Liver (tissue), 8 donors: ENCODE measurements at regions not wholly inside any gene's neighbourhood (a gene's known extent, or its start where the extent isn't known, plus 50 kb on each side); places are given as distances from the start of the nearest gene placed in this dataset.

ENCODE experiments used
- DNase-seq: peaks from one replicate; pipeline ENCODE4 v3.0.0-alpha.2; 2017; ENCODE audit warnings: low spot score
- H3K27ac ChIP-seq, 2 donors: one replicate each; pipeline ENCODE4 v1.7.0; 2013; ENCODE audit warnings: inconsistent platforms in 2 of 2, low read length in 2 of 2, control low read depth in 1 of 2, low read depth in 1 of 2, mild to moderate bottlenecking in 1 of 2
- H3K27me3 ChIP-seq, 4 donors: one replicate each; pipeline versions ENCODE4 v1.6.1 to v1.7.0; 2013; ENCODE audit warnings: low read length in 3 of 4, inconsistent platforms in 1 of 4, mild to moderate bottlenecking in 1 of 4, moderate library complexity in 1 of 4; ENCODE audit not compliant: control insufficient read depth in 4 of 4, insufficient read depth in 4 of 4
- H3K36me3 ChIP-seq, 4 donors: one replicate each; pipeline versions ENCODE4 v1.6.1 to v1.7.0; 2013; ENCODE audit warnings: low read length in 3 of 4, mild to moderate bottlenecking in 3 of 4, low read depth in 1 of 4, moderate library complexity in 1 of 4; ENCODE audit not compliant: control insufficient read depth in 4 of 4, insufficient read depth in 3 of 4
- H3K4me1 ChIP-seq, 4 donors: one replicate each; pipeline versions ENCODE4 v1.6.1 to v1.7.0; 2013; ENCODE audit warnings: low read length in 3 of 4, mild to moderate bottlenecking in 3 of 4, moderate library complexity in 1 of 4; ENCODE audit not compliant: control insufficient read depth in 4 of 4, insufficient read depth in 4 of 4
- H3K4me3 ChIP-seq, 3 donors: one replicate each; pipeline versions ENCODE4 v1.6.1 to v1.7.0; 2013; ENCODE audit warnings: low read length in 3 of 3, control low read depth in 1 of 3, low read depth in 1 of 3, mild to moderate bottlenecking in 1 of 3
- H3K9ac ChIP-seq, 2 donors: one replicate each; pipeline ENCODE4 v1.7.0; 2013; ENCODE audit warnings: low read length in 2 of 2, mild to moderate bottlenecking in 2 of 2, moderate library complexity in 2 of 2, control low read depth in 1 of 2, low read depth in 1 of 2
- H3K9me3 ChIP-seq, 4 donors: one replicate each; pipeline versions ENCODE4 v1.6.1 to v1.7.0; 2013; ENCODE audit warnings: low read length in 3 of 4; ENCODE audit not compliant: control insufficient read depth in 4 of 4
- ATF3 ChIP-seq: IDR thresholded peaks from 2 replicates; pipeline ENCODE4 v1.6.1; 2016; ENCODE audit warnings: antibody characterized with exemption
- CTCF ChIP-seq: fragments of 150-350 bp; IDR thresholded peaks from 2 replicates; pipeline ENCODE4 v1.5.1; 2017; ENCODE audit warnings: improper control_type of control experiment, low read depth, low read length; ENCODE audit not compliant: missing input control
- EGR1 ChIP-seq, 2 donors: IDR thresholded peaks; 2 replicates each; pipeline ENCODE4 v1.6.1; 2016 to 2018; ENCODE audit warnings: antibody characterized with exemption in 2 of 2, low read depth in 2 of 2
- FOXA1 ChIP-seq: IDR thresholded peaks from 2 replicates; pipeline ENCODE4 v1.6.1; 2016; ENCODE audit warnings: antibody characterized with exemption
- FOXA2 ChIP-seq: IDR thresholded peaks from 2 replicates; pipeline ENCODE4 v1.6.1; 2016; ENCODE audit warnings: antibody characterized with exemption
- GABPA ChIP-seq, 2 donors: IDR thresholded peaks in 1 of 2; conservative IDR thresholded peaks in 1 of 2; 2 replicates each; pipeline ENCODE4 v1.6.1; 2016; ENCODE audit warnings: antibody characterized with exemption in 2 of 2, mild to moderate bottlenecking in 1 of 2, moderate library complexity in 1 of 2
- HNF4A ChIP-seq, 2 donors: conservative IDR thresholded peaks; 2 replicates each; pipeline ENCODE4 v1.6.1; 2016; ENCODE audit warnings: antibody characterized with exemption in 2 of 2, mild to moderate bottlenecking in 2 of 2
- HNF4G ChIP-seq: IDR thresholded peaks from 2 replicates; pipeline ENCODE4 v1.6.1; 2016; ENCODE audit warnings: antibody characterized with exemption
- JUND ChIP-seq, 2 donors: IDR thresholded peaks; 2 replicates each; pipeline ENCODE4 v1.6.1; 2016; ENCODE audit warnings: antibody characterized with exemption in 2 of 2
- MAX ChIP-seq: IDR thresholded peaks from 2 replicates; pipeline ENCODE4 v1.6.1; 2016; ENCODE audit warnings: antibody characterized with exemption
- NR2F2 ChIP-seq: IDR thresholded peaks from 2 replicates; pipeline ENCODE4 v1.6.1; 2016; ENCODE audit warnings: antibody characterized with exemption
- RAD21 ChIP-seq, 2 donors: IDR thresholded peaks; 2 replicates each; pipeline ENCODE4 v1.6.1; 2016; ENCODE audit warnings: antibody characterized with exemption in 2 of 2, mild to moderate bottlenecking in 2 of 2
- REST ChIP-seq: IDR thresholded peaks from 2 replicates; pipeline ENCODE4 v1.6.1; 2016; ENCODE audit warnings: antibody characterized with exemption, mild to moderate bottlenecking
- RXRA ChIP-seq, 2 donors: IDR thresholded peaks; 2 replicates each; pipeline ENCODE4 v1.6.1; 2017 to 2018; ENCODE audit warnings: antibody characterized with exemption in 2 of 2, mild to moderate bottlenecking in 1 of 2
- TAF1 ChIP-seq: conservative IDR thresholded peaks from 2 replicates; pipeline ENCODE4 v1.6.1; 2016; ENCODE audit warnings: antibody characterized with exemption, mild to moderate bottlenecking
- YY1 ChIP-seq: IDR thresholded peaks from 2 replicates; pipeline ENCODE4 v1.6.1; 2016; ENCODE audit warnings: antibody characterized with exemption, mild to moderate bottlenecking
- WGBS: extraction: QIAGEN DNeasy Blood & Tissue Kit; methylation state at CpG from one replicate; pipeline ENCODE4 v1.1.7; 2013; 5-methylcytosine and 5-hydroxymethylcytosine counted together
- donor health status: healthy.
- donor health status: healthy.
- donor health status: healthy.
- donor health status: healthy.
- donor health status: healthy.

GRCh38 chr1:221430152-221430960 is 311.5 kb downstream of the DUSP10 start (continued):
- TF ChIP-seq RXRA (IDR thresholded peaks at IDR 0.05) (no peak), TAF1 (no peak), MAX (no peak), GABPA (IDR thresholded peaks at IDR 0.05 in 1 of 2, conservative IDR thresholded peaks at IDR 0.05 in 1 of 2) (no peak), RAD21 (IDR thresholded peaks at IDR 0.05) (no peak), HNF4A (conservative IDR thresholded peaks at IDR 0.05) (no peak), HNF4G (no peak), EGR1 (IDR thresholded peaks at IDR 0.05; ENCODE audit: low read depth in 2 of 2) (no peak), NR2F2 (no peak), YY1 (no peak), ATF3 (no peak), FOXA2 (no peak)

GRCh38 chr1:221431068-221431651 is 310.7 kb downstream of the DUSP10 start:
- 58% methylated on average over 2 of the region's 2 CpGs for WGBS
- Histone ChIP-seq H3K4me3 (no peak overlapping the region), H3K4me1 (no peaks in the 10 kb centered on the region), H3K9ac (no peak overlapping the region), H3K27me3 (no peaks in the 10 kb centered on the region), H3K27ac (no peak overlapping the region), H3K9me3 (peaks cover 0 to 1% (median 0%) of the 10 kb centered on the region in 4 donors), H3K36me3 (no peaks in the 10 kb centered on the region)
- no peak for DNase-seq
- TF ChIP-seq RXRA (IDR thresholded peaks at IDR 0.05) (no peak), RAD21 (IDR thresholded peaks at IDR 0.05) (peak; percentile 58 to 70)

GRCh38 chr1:221431961-221432360 is 309.9 kb downstream of the DUSP10 start:
- no peak for DNase-seq
- no peak overlapping the region for H3K9ac ChIP-seq
- no peak overlapping the region for H3K27ac ChIP-seq
- no peaks in the 10 kb centered on the region for H3K4me1 ChIP-seq
- H3K4me3 ChIP-seq, result no peak overlapping the region
- TF ChIP-seq GABPA (IDR thresholded peaks at IDR 0.05 in 1 of 2, conservative IDR thresholded peaks at IDR 0.05 in 1 of 2) (no peak), FOXA2 (no peak), CTCF (no peak), HNF4G (no peak), MAX (no peak), TAF1 (no peak), REST (no peak), JUND (IDR thresholded peaks at IDR 0.05) (no peak), FOXA1 (no peak), RAD21 (IDR thresholded peaks at IDR 0.05) (no peak), EGR1 (IDR thresholded peaks at IDR 0.05; ENCODE audit: low read depth in 2 of 2) (no peak), HNF4A (conservative IDR thresholded peaks at IDR 0.05) (no peak), ATF3 (no peak), NR2F2 (no peak), RXRA (IDR thresholded peaks at IDR 0.05) (no peak), YY1 (no peak)
- no peaks in the 10 kb centered on the region for H3K36me3 ChIP-seq
- no peaks in the 10 kb centered on the region for H3K27me3 ChIP-seq
- H3K9me3 ChIP-seq, result peaks cover 0 to under 1% (median 0%) of the 10 kb centered on the region in 4 donors
